ENCODE measurements at regions not wholly inside any gene's neighbourhood (a gene's known extent, or its start where the extent isn't known, plus 50 kb on each side); places are given as distances from the start of the nearest gene placed in this dataset.

GRCh38 chr3:6522191-6522590 is 338.7 kb upstream of the GRM7 start:
- intact Hi-C loops (cut with micrococcal nuclease; ENCODE audit: unreplicated experiment) (no loop called here), in situ Hi-C loops (cut with HindIII; ENCODE audit: extremely low pct_ligation_motif_present, low pct_unique_long_range_greater_than_20kb) (no loop called here)
- Histone ChIP-seq H3K27me3 (ENCODE audit: control insufficient read depth in 1 of 2, insufficient read depth in 2 of 2, low read length in 2 of 2) (no peaks in the 10 kb centered on the region), H3K27ac (ENCODE audit: extremely low read length, insufficient read depth, low read length) (no peak overlapping the region), H3K79me2 (ENCODE audit: insufficient read depth, low read length) (no peaks in the 10 kb centered on the region), H3K4me1 (ENCODE audit: insufficient read depth, low read length) (no peaks in the 10 kb centered on the region), H3K4me3 (replicated peaks in 1 of 3; ENCODE audit: insufficient read depth in 1 of 3, low read depth in 2 of 3, low read length in 3 of 3) (no peak overlapping the region), H3K4me2 (ENCODE audit: low read depth, low read length) (no peak overlapping the region), H3K36me3 (replicated peaks in 1 of 2; ENCODE audit: control insufficient read depth in 1 of 2, insufficient read depth in 2 of 2, low read length in 2 of 2) (no peaks in the 10 kb centered on the region), H3K9ac (ENCODE audit: insufficient read depth, low read depth, low read length) (no peak overlapping the region), H2AFZ (ENCODE audit: low read length) (no peak overlapping the region), H3K9me3 (ENCODE audit: low read length) (peaks cover 77% of the 10 kb centered on the region), H4K20me1 (ENCODE audit: insufficient read depth, low read length) (no peaks in the 10 kb centered on the region)
- BruUV-seq (replicated peaks): no TSS peak
- no peak for FAIRE-seq
- ChIA-PET CTCF (ENCODE audit: low intra/inter-chr PET ratio, low total read pairs) (no interaction called here), POLR2A (no interaction called here)
- TF ChIP-seq ZSCAN31 (CRISPR knock-in tag; IDR thresholded peaks at IDR 0.05; ENCODE audit: low read depth) (no peak), SP4 (CRISPR knock-in tag; IDR thresholded peaks at IDR 0.05) (no peak), THAP7 (CRISPR knock-in tag; IDR thresholded peaks at IDR 0.05) (no peak), ZIK1 (CRISPR knock-in tag; IDR thresholded peaks at IDR 0.05; ENCODE audit: borderline replicate concordance, low read depth) (no peak), ZBTB2 (CRISPR knock-in tag; IDR thresholded peaks at IDR 0.05; ENCODE audit: low read depth) (no peak), EZH2 (conservative IDR thresholded peaks at IDR 0.05; ENCODE audit: low read depth, low read length) (no peak), ZNF3 (CRISPR knock-in tag; IDR thresholded peaks at IDR 0.05) (no peak), KLF9 (CRISPR knock-in tag; IDR thresholded peaks at IDR 0.05; ENCODE audit: low read depth) (no peak), ZBTB21 (CRISPR knock-in tag; IDR thresholded peaks at IDR 0.05) (no peak), ZNF670 (CRISPR knock-in tag; IDR thresholded peaks at IDR 0.05; ENCODE audit: borderline replicate concordance) (no peak), CREB3 (CRISPR knock-in tag; IDR thresholded peaks at IDR 0.05) (no peak), ZNF768 (CRISPR knock-in tag; IDR thresholded peaks at IDR 0.05) (no peak), ZNF430 (CRISPR knock-in tag; IDR thresholded peaks at IDR 0.05) (no peak), ELK4 (CRISPR knock-in tag; IDR thresholded peaks at IDR 0.05; ENCODE audit: borderline replicate concordance) (no peak), ISX (CRISPR knock-in tag; conservative IDR thresholded peaks at IDR 0.05) (no peak)
- no peak for ATAC-seq
- no peak for DNase-seq (ENCODE audit: low spot score)
